Large intestine (tissue), 3 donors: ENCODE measurements at regions not wholly inside any gene's neighbourhood (a gene's known extent, or its start where the extent isn't known, plus 50 kb on each side); places are given as distances from the start of the nearest gene placed in this dataset.

ENCODE experiments used
- DNase-seq, 2 donors: peaks; one replicate each; pipeline versions ENCODE4 v3.0.0 to v3.0.0-alpha.2; 2013
- H3K27ac ChIP-seq: one replicate; pipeline ENCODE4 v1.5.1; 2013; ENCODE audit warnings: low read length
- H3K27me3 ChIP-seq: 2 replicates; pipeline ENCODE4 v1.6.1; 2013; ENCODE audit warnings: low read length; ENCODE audit not compliant: control insufficient read depth, insufficient read depth
- H3K36me3 ChIP-seq: 2 replicates; pipeline ENCODE4 v1.6.1; 2013; ENCODE audit warnings: low read length; ENCODE audit not compliant: control insufficient read depth, insufficient read depth
- H3K4me1 ChIP-seq: one replicate; pipeline ENCODE4 v1.6.1; 2013; ENCODE audit warnings: low read length; ENCODE audit not compliant: control insufficient read depth, insufficient read depth
- H3K4me3 ChIP-seq: one replicate; pipeline ENCODE4 v1.5.1; 2013; ENCODE audit warnings: low read length
- H3K9me3 ChIP-seq: one replicate; pipeline ENCODE4 v1.6.1; 2013; ENCODE audit warnings: mild to moderate bottlenecking, low read depth, low read length, moderate library complexity; ENCODE audit not compliant: control insufficient read depth
- WGBS: methylation state at CpG from one replicate; pipeline ENCODE4 v1.1.5; 2013; ENCODE audit warnings: low lambda C conversion rate; ENCODE audit not compliant: insufficient coverage; 5-methylcytosine and 5-hydroxymethylcytosine counted together

DNA sequence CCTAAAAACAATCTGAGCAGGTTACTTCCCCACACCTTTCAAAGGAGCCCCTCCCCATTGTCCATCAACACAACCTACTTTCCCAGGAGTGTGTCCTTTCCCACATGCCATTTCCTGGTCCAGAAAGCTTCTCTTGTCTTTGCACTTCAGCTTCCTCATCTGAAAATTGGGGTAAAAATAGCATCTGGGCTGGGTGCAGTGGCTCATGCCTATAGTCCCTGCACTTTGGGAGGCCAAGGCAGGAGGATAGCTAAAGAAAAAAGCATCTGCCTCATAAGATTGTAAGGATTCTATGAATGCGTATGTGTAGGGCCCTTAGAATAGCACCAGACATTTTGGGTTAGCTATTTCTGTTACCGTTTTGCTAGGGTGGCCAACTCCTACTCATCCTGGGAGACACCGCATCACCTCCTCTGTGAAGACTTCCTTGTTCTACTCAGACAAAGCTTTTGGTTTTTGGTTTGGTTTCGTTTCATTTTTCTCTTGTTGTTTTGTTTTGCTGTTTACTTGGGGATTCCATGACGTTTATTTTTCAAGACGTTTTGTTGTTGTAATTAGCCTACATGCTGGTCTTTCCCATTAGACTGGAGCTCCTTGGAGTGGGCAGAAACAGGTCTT is 224.4 kb upstream of the TLE3 start:
- Histone ChIP-seq H3K4me1 (peaks cover 33% of the 10 kb centered on the region), H3K36me3 (no peaks in the 10 kb centered on the region), H3K9me3 (no peaks in the 10 kb centered on the region), H3K4me3 (no peak overlapping the region), H3K27me3 (no peaks in the 10 kb centered on the region), H3K27ac (no peak overlapping the region)
- no peak for DNase-seq
- 88% methylated on average over 3 of the region's 6 CpGs for WGBS

DNA sequence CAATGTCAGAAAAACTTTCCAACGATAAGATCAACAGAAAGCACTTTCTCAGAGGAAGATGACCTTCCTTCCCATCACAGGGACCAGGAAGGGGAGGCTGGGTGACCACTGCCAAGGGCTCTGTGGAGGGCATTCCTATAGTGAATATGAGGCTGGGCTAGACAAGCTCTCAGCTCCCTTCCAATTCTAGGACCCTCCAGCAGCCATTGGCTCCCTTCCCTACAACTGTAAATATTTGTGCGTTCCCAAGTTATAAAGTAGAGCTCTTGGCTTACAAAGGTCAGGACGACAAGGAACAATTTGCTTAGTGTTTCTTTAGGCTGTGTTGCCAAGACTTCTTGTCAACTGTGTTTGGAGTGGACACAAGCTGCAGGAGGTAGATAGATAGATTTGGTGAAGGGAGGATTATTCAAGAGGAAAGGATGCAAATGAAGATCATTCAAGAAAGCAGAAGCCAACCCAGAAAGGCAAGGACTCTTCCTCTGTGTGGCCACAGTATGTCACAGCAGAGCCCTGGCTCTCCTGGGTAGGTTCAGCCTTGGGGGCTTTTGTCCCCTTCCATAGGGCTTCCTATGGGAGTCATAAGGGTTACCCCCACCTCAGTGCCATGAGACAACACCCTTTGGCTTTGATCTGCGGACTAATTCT is 223.6 kb upstream of the TLE3 start:
- Histone ChIP-seq H3K36me3 (no peaks in the 10 kb centered on the region), H3K27me3 (no peaks in the 10 kb centered on the region), H3K4me3 (no peak overlapping the region), H3K27ac (peak overlapping the region; percentile 19), H3K9me3 (no peaks in the 10 kb centered on the region), H3K4me1 (peaks cover 33% of the 10 kb centered on the region)
- DNase-seq, result peak in 1 of 2 donors; percentile 81
- WGBS, result no CpG with 5 or more reads among the region's 4 CpGs

DNA sequence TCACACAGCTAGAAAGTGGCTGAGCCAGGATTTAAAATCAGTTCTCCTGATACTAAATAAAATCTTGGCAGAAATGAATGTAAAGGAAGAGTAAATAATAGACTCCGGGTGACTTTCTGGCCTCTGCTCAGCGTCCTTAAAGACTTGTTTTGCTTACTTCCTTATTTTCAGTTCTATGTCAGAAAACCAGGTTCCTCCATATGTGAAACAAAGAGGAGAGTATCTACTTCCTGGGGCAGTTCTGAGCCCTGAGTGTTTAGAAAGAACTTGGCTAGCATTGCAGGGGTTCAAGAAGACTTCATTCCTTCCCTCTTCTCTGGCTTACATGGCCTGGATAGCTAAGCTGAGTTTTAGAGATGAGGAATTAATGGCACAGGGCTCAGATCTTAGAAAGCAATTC is 222.8 kb upstream of the TLE3 start:
- H3K36me3 ChIP-seq, result no peaks in the 10 kb centered on the region
- H3K4me3 ChIP-seq, result no peak overlapping the region
- H3K4me1 ChIP-seq, result peaks cover 33% of the 10 kb centered on the region
- H3K9me3 ChIP-seq, result no peaks in the 10 kb centered on the region
- H3K27me3 ChIP-seq, result no peaks in the 10 kb centered on the region
- WGBS, result no CpG with 5 or more reads among the region's 2 CpGs
- H3K27ac ChIP-seq, result peak overlapping the region; percentile 19
- peak in 1 of 2 donors; percentile 43 for DNase-seq

GRCh38 chr15:70320077-70320476 is 222.4 kb upstream of the TLE3 start:
- DNase-seq, result no peak
- Histone ChIP-seq H3K27ac (no peak overlapping the region), H3K4me1 (peaks cover 33% of the 10 kb centered on the region)

DNA sequence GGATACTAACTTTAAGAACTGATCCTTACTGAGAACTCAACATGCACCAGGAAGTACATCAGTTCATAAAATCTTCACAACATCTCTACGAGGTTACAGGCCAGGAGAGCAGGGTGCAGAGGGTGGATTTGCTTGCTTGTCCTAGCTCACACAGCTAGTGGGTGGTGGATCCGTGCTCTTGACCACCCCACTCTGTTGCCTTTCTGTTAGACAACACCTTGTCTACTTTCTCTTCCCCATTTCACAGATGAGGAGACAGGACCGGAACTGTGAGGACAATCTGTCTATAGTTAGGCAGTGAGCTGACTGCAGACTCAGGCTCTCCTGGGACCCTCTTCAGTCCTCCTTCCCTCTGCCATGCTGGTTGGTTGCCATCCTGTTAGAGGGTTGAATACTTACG is 221.7 kb upstream of the TLE3 start:
- no peaks in the 10 kb centered on the region for H3K27me3 ChIP-seq
- H3K4me3 ChIP-seq, result no peak overlapping the region
- no peaks in the 10 kb centered on the region for H3K36me3 ChIP-seq
- no peaks in the 10 kb centered on the region for H3K9me3 ChIP-seq
- DNase-seq, result no peak
- peak overlapping the region; percentile 6 for H3K27ac ChIP-seq
- WGBS, result 50% methylated on average over 1 of the region's 4 CpGs
- H3K4me1 ChIP-seq, result peaks cover 33% of the 10 kb centered on the region

More at GRCh38 chr15:70320077-70320476, 222.4 kb upstream of the TLE3 start:
- Histone ChIP-seq H3K36me3 (no peaks in the 10 kb centered on the region), H3K27me3 (no peaks in the 10 kb centered on the region), H3K9me3 (no peaks in the 10 kb centered on the region), H3K4me3 (no peak overlapping the region)
- WGBS, result no CpG with 5 or more reads among the region's 3 CpGs

DNA sequence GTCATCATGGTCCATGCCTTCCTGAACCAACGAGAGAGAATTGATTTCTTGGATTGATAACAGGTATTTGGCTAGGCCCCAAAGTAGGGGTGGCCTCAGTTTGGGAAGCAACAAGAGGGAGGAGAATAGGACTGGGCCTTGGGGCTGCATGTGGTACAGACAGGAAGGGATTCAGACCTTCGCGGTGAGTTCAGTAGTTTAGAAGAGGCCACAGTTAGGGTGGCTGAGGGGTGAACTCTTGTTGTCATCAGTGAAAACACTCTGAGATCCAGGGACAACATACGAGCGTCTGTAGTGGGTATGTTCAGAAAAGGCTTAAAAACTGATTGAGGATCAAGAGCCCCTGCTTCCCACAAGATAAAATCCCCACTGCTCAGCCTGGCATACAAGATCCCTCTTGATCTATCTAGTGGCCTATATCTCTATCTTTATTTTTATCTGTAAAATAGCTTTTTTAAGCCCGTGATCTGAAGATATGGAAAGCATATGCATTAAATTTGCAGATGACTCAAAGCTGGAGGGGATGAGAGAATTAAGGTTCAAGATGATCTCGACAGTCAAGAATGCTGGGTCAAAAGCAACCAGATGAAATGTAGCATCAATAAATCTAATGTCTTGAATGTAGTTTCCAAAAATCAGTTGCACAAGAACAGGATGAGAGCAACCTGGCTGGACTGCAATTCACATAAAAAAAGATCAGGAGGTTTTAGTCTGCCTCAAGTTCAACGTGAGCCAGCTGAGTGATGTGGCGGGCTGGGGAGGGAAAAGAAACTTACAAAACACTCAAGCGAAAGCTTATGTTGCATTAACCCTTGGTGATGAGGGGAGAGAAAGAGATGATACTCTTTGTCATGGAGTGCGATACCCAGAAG is 221.1 kb upstream of the TLE3 start:
- WGBS, result no CpG with 5 or more reads among the region's 11 CpGs
- H3K36me3 ChIP-seq, result no peaks in the 10 kb centered on the region
- peak in 1 of 2 donors; percentile 34 for DNase-seq
- no peak overlapping the region for H3K4me3 ChIP-seq
- H3K9me3 ChIP-seq, result no peaks in the 10 kb centered on the region
- H3K27ac ChIP-seq, result peak overlapping the region; percentile 6
- H3K27me3 ChIP-seq, result no peaks in the 10 kb centered on the region
- peaks cover 33% of the 10 kb centered on the region for H3K4me1 ChIP-seq

DNA sequence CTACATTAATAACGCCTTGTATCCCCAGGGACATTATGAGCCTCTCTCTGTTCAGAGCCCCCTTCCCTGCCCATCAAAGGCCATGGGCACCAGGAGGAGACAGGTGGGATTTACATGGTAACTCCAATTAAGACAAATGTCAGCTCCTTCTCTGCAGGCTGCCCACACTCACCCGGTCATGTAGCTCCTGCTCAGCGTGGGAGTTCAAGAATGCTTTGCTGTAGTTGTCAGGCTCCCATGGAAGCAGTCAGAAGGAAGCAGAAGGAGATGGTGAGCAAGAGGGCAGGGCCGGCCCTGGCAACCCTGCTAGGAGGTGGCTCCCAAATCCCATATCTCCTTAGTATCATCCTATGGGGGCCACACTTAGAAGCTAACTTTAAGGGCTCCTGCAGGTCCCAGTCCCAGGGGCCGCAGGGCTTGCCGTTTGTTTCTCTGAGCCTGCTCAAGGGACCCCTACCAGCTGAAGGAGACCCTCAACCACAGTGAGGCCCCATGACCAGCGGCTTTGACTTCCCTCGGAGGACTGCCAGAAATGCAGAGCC is 218.4 kb upstream of the TLE3 start:
- Histone ChIP-seq H3K4me3 (no peak overlapping the region), H3K36me3 (no peaks in the 10 kb centered on the region), H3K27ac (no peak overlapping the region), H3K9me3 (no peaks in the 10 kb centered on the region), H3K4me1 (peaks cover 17% of the 10 kb centered on the region), H3K27me3 (no peaks in the 10 kb centered on the region)
- no CpG with 5 or more reads among the region's 8 CpGs for WGBS
- no peak for DNase-seq

DNA sequence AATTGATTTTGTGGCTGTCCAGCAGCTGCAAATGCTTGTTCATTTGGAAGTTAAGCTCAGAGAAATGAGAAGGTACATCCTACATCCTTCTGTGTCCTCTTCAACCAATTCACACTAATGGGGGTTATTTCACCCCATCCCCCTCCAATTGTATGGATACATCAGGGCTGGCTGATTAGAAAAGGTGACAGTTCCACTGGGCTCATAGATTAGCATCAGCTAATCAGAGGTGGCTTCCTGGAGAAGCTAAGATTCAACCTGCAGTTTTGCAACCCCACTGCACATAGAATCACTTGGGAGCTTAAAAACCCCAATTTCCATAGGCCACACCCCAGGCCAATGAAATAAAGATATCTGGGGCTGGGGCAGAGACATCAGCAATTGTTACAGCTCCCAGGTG is 217.7 kb upstream of the TLE3 start:
- Histone ChIP-seq H3K4me1 (peaks cover 10% of the 10 kb centered on the region), H3K27ac (no peak overlapping the region), H3K4me3 (no peak overlapping the region), H3K9me3 (no peaks in the 10 kb centered on the region), H3K27me3 (no peaks in the 10 kb centered on the region), H3K36me3 (no peaks in the 10 kb centered on the region)
- DNase-seq, result no peak

DNA sequence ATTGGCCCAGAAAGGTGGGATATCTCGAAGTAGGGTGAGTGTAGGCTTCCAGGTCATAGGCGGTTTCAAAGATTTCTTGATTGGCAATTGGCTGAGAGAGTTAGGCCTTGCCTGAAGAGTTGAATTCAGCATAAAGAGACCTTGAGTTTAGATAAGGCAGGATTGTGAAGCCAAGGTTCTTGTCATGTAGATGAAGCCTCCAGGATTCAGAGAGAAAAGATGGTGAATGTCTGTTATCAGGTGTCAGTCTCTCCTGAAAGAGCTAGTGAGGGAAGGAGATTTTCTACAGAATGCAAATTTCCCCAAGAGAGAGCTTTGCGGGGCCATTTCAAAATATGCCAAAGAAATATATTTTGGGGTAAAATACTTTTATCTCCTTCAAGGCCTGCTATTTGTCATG is 217.0 kb upstream of the TLE3 start:
- H3K27me3 ChIP-seq, result no peaks in the 10 kb centered on the region
- no peaks in the 10 kb centered on the region for H3K36me3 ChIP-seq
- H3K4me1 ChIP-seq, result peaks cover 4% of the 10 kb centered on the region
- no peak overlapping the region for H3K4me3 ChIP-seq
- no peak for DNase-seq
- no peaks in the 10 kb centered on the region for H3K9me3 ChIP-seq
- no peak overlapping the region for H3K27ac ChIP-seq
- 90% methylated on average over 2 of the region's 3 CpGs for WGBS

GRCh38 chr15:70314018-70314354 is 216.3 kb upstream of the TLE3 start:
- no peaks in the 10 kb centered on the region for H3K36me3 ChIP-seq
- no peaks in the 10 kb centered on the region for H3K4me1 ChIP-seq
- no peak for DNase-seq
- no peaks in the 10 kb centered on the region for H3K27me3 ChIP-seq
- WGBS, result 100% methylated on average over 1 of the region's 3 CpGs
- H3K27ac ChIP-seq, result no peak overlapping the region
- no peak overlapping the region for H3K4me3 ChIP-seq
- no peaks in the 10 kb centered on the region for H3K9me3 ChIP-seq
